HG02885 (cell line): ENCODE measurements at regions not wholly inside any gene's neighbourhood (a gene's known extent, or its start where the extent isn't known, plus 50 kb on each side); places are given as distances from the start of the nearest gene placed in this dataset.
"Not testable (repeated sequence)": the region's sequence is repeated elsewhere in the genome, so short reads cannot be mapped to it uniquely, and the experiment has no call there.

ENCODE experiments used
- ATAC-seq: cut with Tn5 transposase; IDR thresholded peaks from one replicate; pipeline ENCODE4 v1.9.1; 2021; ENCODE audit warnings: mild to moderate bottlenecking; ENCODE audit not compliant: unreplicated experiment, poor library complexity

GRCh38 chr2:118744682-118745181, 102.7 kb downstream of the EN1 start:
- ATAC-seq, result not testable (repeated sequence)

- ATAC-seq, result no peak
These were observed 108.7 kb downstream of the EN1 start for GRCh38 chr2:118738524-118739308.

GRCh38 chr2:118738106-118738505, 109.3 kb downstream of the EN1 start:
- no peak for ATAC-seq

GRCh38 chr2:118737684-118738083, 109.8 kb downstream of the EN1 start:
- ATAC-seq, result no peak

GRCh38 chr2:118732432-118732831, 115.0 kb downstream of the EN1 start:
- no peak for ATAC-seq

GRCh38 chr2:118731413-118731812, 116.0 kb downstream of the EN1 start:
- ATAC-seq, result no peak

- ATAC-seq, result no peak
These were observed 117.0 kb downstream of the EN1 start for GRCh38 chr2:118730405-118730804.

- no peak for ATAC-seq
These were observed 117.7 kb downstream of the EN1 start for GRCh38 chr2:118729760-118730159.

GRCh38 chr2:118728984-118729383, 118.5 kb downstream of the EN1 start:
- ATAC-seq, result no peak

- no peak for ATAC-seq
These were observed 120.6 kb downstream of the EN1 start for GRCh38 chr2:118726821-118727220.

GRCh38 chr2:118723394-118723793, 124.1 kb downstream of the EN1 start:
- ATAC-seq, result no peak

GRCh38 chr2:118722976-118723375, 124.5 kb downstream of the EN1 start:
- ATAC-seq, result no peak

GRCh38 chr2:118721817-118722551, 125.5 kb downstream of the EN1 start:
- ATAC-seq, result no peak

GRCh38 chr2:118720866-118721265, 126.6 kb downstream of the EN1 start:
- no peak for ATAC-seq

- no peak for ATAC-seq
These were observed 128.5 kb downstream of the EN1 start for GRCh38 chr2:118718921-118719320.

GRCh38 chr2:118716102-118716501, 131.3 kb downstream of the EN1 start:
- ATAC-seq, result no peak

GRCh38 chr2:118714118-118714517, 133.3 kb downstream of the EN1 start:
- no peak for ATAC-seq

GRCh38 chr2:118711603-118712002, 135.8 kb downstream of the EN1 start:
- no peak for ATAC-seq

GRCh38 chr2:118710481-118710880, 137.0 kb downstream of the EN1 start:
- no peak for ATAC-seq

- no peak for ATAC-seq
These were observed 137.7 kb downstream of the EN1 start for GRCh38 chr2:118709786-118710185.

GRCh38 chr2:118706844-118707243, 140.6 kb downstream of the EN1 start:
- no peak for ATAC-seq

- ATAC-seq, result no peak
These were observed 141.1 kb downstream of the EN1 start for GRCh38 chr2:118706371-118706770.
